ENCODE measurements at regions not wholly inside any gene's neighbourhood (a gene's known extent, or its start where the extent isn't known, plus 50 kb on each side); places are given as distances from the start of the nearest gene placed in this dataset.

DNA sequence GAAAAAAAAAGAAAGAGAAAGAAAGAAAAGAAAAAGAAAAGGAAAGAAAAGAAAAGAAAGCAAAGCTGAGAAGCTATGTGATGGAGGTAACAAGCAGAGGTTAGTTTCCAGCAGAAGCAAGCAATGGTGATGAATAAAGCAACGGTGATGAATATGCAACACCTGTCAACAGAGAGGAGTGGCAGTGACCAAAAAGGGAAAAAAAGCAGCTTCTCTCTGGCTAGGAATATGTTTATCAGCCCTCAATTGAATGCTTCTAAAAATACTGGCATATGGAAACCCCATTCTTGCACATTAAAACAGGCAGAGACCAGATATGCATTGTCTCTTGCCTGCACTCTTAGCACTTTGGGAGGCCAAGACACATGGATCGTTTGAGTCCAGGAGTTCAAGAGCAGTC is 100.9 kb downstream of the GJA1 start:
- H3K79me1 ChIP-seq (ENCODE audit: insufficient read depth, low read depth, low read length, poor library complexity, severe bottlenecking): no peaks in the 10 kb centered on the region
- H4K5ac ChIP-seq (ENCODE audit: insufficient read length, low read depth, low read length): no peak overlapping the region
- TF ChIP-seq, protein P1, sequence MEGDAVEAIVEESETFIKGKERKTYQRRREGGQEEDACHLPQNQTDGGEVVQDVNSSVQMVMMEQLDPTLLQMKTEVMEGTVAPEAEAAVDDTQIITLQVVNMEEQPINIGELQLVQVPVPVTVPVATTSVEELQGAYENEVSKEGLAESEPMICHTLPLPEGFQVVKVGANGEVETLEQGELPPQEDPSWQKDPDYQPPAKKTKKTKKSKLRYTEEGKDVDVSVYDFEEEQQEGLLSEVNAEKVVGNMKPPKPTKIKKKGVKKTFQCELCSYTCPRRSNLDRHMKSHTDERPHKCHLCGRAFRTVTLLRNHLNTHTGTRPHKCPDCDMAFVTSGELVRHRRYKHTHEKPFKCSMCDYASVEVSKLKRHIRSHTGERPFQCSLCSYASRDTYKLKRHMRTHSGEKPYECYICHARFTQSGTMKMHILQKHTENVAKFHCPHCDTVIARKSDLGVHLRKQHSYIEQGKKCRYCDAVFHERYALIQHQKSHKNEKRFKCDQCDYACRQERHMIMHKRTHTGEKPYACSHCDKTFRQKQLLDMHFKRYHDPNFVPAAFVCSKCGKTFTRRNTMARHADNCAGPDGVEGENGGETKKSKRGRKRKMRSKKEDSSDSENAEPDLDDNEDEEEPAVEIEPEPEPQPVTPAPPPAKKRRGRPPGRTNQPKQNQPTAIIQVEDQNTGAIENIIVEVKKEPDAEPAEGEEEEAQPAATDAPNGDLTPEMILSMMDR (conservative IDR thresholded peaks at IDR 0.05): no peak
- no peak overlapping the region for H3K4ac ChIP-seq (ENCODE audit: low read depth, low read length)
- no peak overlapping the region for H3K14ac ChIP-seq (ENCODE audit: insufficient read depth, low read length)
- DNase-seq: no peak
- no peaks in the 10 kb centered on the region for H3K27me3 Mint-ChIP-seq (ENCODE audit: low read depth)
- no peak overlapping the region for H3K4me3 Mint-ChIP-seq
- H3K27ac Mint-ChIP-seq: no peak overlapping the region
- H2BK120ac ChIP-seq (ENCODE audit: low read depth, low read length, poor library complexity, severe bottlenecking): no peak overlapping the region
- H2BK15ac ChIP-seq (ENCODE audit: low read depth, low read length): no peak overlapping the region
- no peaks in the 10 kb centered on the region for H3K23me2 ChIP-seq (ENCODE audit: insufficient read length, low read depth, low read length, poor library complexity, severe bottlenecking)
- H2AFZ ChIP-seq (ENCODE audit: low read length): no peak overlapping the region
- H3K4me1 ChIP-seq (ENCODE audit: insufficient read depth, low read length): no peaks in the 10 kb centered on the region; the same call in 1 of the 2 replicates
- no peaks in the 10 kb centered on the region; a peak in 1 of 7 replicates for H3K36me3 Mint-ChIP-seq (ENCODE audit: insufficient read depth in 1 of 3, low read depth in 3 of 3)
- no peak overlapping the region for H3T11ph ChIP-seq (ENCODE audit: low read length)
- H3K27me3 ChIP-seq (ENCODE audit: insufficient read depth, low read length): no peaks in the 10 kb centered on the region
- no peak overlapping the region for H2BK12ac ChIP-seq (ENCODE audit: insufficient read length, low read depth, low read length)
- H3K27ac ChIP-seq (ENCODE audit: insufficient read length, low read depth, low read length): no peak overlapping the region
- H2AK5ac ChIP-seq (ENCODE audit: insufficient read length, low read length): no peak overlapping the region
- H3K4me1 Mint-ChIP-seq: peaks cover 13 to 17% of the 10 kb centered on the region in 2 experiments
- no peak overlapping the region for H3K23ac ChIP-seq (ENCODE audit: insufficient read length, low read depth, low read length)
- no peak overlapping the region for H3K9ac ChIP-seq (ENCODE audit: extremely low read depth, insufficient read length, low read length)
- no peak overlapping the region for H3K56ac ChIP-seq (ENCODE audit: insufficient read length, low read depth, low read length)
- no peak overlapping the region for H4K91ac ChIP-seq (ENCODE audit: insufficient read length, low read depth, low read length)
- no peak overlapping the region for H3K18ac ChIP-seq (ENCODE audit: insufficient read length, low read depth, low read length)
- H2BK5ac ChIP-seq (ENCODE audit: insufficient read length, low read length): no peak overlapping the region
- H4K8ac ChIP-seq (replicated peaks; ENCODE audit: insufficient read length, low read depth, low read length): no peak overlapping the region
- H3K9me3 Mint-ChIP-seq: peaks cover 0 to 2% of the 10 kb centered on the region in 2 experiments; a peak in 1 of 5 replicates
- no peak overlapping the region for H2BK20ac ChIP-seq (ENCODE audit: low read depth, low read length, poor library complexity, severe bottlenecking)
- no peak overlapping the region for H3K4me2 ChIP-seq (ENCODE audit: insufficient read depth, insufficient read length, low read length)
- no peaks in the 10 kb centered on the region for H4K20me1 ChIP-seq (ENCODE audit: control insufficient read depth, insufficient read depth, insufficient read length)
- H3K79me2 ChIP-seq (ENCODE audit: insufficient read depth, low read length): no peaks in the 10 kb centered on the region
- WGBS (ENCODE audit: extremely low coverage, insufficient read length, low lambda C conversion rate): no CpG with 5 or more reads among the region's 2 CpGs
- no peaks in the 10 kb centered on the region for H3K9me3 ChIP-seq (ENCODE audit: control insufficient read depth, low read depth, low read length)

Data from H9 (cell line).